Inflammatory macrophage treated with lipopolysaccharide for 1 hour (primary cell): ENCODE measurements at regions not wholly inside any gene's neighbourhood (a gene's known extent, or its start where the extent isn't known, plus 50 kb on each side); places are given as distances from the start of the nearest gene placed in this dataset.
A peak's percentile ranks its signal among the peaks of the same experiment; 100 is the strongest.

Source experiments
- DNase-seq, 2 donors: peaks; one replicate each; pipeline ENCODE4 v3.0.0-alpha.2; 2020 to 2022

DNA sequence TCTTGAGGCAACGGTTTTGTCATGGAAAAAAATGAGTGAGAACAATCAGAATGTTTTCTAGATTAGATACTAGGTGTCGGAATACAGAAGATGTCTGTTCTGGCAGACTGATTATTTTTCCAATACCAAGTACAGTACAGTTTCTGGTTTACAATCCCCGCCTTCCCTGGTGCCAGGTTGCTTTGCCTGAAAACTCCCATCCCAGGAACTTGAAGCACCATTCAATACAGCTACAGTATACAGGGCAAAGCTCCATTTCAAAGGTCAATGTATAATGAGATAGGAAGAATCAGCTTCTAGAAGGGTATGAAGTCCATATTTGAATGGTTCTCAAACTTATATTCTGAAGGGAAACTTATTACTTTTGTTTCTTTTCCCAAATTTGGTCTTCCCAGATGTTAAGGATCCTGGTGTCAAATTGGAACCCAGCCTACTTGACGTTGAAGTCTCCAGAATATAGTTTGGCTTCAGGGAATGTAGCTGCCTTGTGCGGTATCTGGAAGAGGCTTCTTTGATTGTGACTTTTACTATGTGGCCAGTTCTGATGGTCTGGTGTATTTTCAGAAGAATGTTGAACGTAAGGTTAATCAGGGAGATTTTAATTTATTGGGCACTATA, 238.0 kb upstream of the ATP2B1 start:
- DNase-seq, result no peak

DNA sequence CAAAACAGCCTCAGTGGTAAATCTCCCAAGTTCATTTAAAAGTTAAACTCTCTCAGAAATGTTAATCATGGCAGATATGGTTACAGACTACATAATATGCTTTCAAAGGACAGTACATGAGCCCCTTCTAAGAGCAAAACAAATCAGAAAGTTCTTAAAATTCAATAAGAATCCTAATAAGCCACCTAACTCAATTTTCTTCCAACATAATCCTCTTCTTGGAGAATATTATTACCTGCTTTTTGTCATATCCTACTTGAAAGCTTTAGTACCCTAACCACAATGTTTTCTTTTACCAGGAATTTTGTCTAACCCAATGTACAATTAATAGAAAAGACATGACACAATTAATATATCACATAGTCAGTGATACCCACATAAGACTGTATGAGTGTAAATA, 236.5 kb upstream of the ATP2B1 start:
- DNase-seq, result no peak

DNA sequence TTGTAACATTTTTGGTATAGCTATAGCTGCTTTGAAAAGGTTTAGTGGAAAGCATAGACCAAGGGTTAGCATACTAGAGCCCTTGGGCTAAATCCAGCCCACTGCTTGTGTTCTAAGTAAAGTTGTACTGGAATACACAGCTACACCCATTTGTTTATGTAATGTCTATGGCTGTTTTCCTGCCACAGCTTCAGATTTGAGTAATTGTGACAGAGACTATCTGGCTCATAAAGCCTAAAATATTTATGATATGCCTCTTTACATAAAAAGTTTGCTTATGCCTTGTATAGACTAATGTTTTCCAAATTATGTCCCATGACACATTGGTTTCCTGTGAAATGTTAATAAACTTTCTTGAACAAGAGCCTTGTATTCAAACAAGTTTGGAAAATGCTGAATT, 234.8 kb upstream of the ATP2B1 start:
- DNase-seq, result no peak

DNA sequence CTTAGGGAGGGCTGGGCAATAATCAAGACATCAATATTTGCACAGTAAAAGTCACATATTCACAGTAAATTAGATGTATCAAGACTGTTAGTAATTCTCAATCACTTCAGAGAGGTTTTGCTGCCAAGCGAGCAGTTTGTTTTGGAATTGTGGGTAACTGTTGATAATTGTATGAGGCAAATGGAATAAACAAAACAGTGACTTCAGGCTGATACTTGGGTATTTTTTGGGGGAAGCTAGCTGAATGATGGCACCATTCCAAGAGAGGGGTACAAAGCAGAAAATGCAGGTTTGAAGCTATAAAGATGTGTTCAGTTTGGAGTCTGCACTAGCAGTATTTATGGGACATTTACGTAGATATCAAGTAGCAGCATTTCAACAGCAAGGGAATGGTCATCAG, 232.8 kb upstream of the ATP2B1 start:
- no peak for DNase-seq

DNA sequence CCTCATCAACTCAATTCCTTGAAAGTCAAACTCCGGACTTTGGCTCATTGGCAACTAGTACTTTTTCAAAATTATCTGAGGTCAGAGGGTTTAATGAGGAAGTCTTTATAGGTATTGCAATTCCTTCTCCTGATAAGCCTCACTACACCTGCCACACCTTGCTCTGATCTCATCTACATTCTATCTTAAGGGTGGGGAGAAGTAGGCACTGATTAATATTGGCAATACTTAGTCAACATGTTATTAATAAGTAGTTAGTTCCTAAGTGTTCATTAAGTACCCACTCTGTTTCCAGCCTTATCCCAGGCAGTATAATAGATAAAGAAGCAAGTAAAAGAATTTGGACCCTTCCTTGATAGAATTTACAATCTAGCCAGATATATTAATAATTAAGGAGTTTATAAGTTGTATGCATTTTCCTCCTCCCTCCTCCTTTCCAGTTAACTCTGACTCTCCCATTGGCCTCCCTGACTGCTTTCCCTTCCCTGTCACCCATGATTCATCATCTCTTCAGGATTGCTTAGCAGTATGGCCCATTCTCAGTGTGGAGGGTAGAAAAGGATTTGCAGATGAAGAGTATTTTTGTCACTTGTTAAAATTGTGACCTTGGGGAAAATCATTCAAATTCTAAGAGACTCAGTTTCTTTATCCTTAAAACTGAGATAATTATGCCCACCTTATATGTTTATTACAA, 231.0 kb upstream of the ATP2B1 start:
- DNase-seq, result no peak

DNA sequence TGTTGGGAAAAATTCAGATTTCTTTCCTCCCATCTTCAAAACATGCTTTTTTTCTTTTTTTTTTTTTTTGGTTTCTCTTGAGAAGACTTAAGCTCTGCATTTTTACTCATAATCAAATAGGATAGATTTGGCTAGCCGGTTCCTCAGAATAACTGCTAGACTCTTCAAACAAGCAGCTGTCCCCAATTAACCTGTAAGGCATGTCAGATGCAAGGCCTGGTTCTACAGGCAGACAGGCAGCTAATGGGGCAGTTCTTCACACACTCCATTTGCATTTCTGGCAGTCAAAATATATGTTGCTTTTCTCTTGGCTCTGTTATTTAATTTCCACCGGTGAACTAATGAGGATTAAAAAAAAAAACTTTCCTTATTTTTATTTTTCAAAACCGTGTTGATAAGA, 228.0 kb upstream of the ATP2B1 start:
- no peak for DNase-seq

DNA sequence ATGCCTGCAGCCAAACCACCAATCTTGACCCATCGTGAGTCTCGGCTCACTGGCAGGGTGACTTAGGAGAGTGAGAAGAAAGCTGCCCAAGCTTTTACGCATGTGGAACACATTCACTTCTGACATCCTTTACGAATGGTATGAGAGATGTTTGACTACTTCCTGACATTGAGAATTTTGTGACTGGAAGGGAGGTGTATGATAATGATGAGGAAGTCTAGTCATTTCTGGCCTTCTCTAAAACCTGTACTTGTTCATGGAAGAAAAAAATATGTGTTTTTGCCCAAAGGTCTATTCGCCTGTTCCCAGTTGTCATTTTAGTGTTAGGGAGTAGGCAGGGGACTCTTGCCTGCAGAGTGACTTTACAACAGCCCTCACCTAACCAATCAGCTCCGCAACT, 227.2 kb upstream of the ATP2B1 start:
- DNase-seq, result no peak

DNA sequence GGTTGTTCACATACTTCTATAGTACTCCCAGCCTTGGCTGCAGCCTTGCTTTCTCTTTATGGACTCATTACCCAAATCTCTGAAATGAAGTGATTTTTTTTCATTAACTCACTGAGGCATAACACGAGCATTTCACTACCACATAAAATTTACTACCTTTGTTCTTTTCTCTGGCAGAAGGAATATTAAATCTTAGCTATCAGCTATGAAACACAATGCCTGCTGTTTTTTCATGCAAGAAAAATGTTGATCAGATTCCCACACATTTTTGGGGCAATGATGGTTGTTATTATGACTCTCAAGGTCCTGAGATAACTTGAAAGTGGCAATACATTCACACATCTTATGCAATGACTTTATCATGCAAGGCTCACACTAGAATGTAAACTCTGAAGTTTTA, 225.3 kb upstream of the ATP2B1 start:
- DNase-seq, result no peak

DNA sequence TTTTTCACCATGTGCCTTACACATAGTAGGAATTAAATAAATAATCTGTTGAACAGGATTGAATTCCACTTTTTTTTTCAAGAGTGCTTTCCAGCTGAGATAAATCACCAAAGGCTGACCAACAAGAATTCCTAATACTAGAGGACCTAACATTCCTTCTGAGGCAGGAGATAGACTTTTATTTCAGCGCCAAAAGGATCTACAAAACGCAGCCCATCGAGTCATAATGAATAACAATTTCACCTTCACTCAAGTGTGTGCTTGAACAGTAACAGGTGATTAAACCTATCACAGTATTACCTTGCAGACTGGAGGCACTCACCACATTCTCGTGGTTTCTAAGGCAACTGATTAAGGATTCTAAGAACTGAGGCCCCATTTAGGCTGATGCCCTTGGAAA, 224.3 kb upstream of the ATP2B1 start:
- DNase-seq, result no peak

DNA sequence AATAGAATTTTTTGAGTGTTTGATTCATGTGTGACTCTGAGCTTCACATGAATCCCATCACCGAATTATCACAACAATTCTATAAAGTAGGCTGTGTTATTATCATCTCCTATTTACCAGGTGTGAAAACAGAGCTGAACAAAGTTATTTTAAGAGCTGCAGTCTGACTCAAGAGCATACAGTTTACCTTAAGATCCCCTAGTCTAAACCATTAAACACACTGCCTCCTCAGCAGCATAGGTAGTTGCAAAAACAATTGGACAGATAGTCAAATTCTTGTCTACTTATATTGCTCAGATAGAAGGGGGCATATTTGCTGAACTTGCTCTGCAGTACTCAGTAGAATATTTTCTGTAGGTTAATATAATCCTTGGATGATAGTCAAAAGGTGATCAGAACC, 219.8 kb upstream of the ATP2B1 start:
- DNase-seq, result no peak

DNA sequence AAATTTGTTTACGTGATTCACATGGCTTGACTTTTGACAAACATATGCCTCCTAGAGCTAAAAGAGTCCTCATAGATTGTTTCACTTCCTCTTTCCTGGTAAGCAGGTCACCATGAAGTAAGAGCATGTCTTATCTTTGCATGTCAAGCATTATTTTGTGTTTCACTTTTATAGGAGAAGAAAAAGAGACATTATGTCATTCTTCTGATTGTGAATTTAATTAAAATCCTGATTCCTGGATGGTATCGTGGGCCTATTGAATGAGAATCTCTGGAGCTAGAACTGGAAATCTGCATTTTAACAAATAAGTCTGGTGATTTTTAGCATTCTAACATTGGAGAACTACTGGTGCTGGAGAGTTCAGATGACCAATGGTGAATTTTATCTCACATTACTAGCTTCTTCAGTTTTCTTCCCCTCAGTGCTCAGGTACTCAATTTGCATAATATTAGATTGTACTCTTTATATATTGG, 218.6 kb upstream of the ATP2B1 start:
- DNase-seq, result peak; percentile 67 to 91

DNA sequence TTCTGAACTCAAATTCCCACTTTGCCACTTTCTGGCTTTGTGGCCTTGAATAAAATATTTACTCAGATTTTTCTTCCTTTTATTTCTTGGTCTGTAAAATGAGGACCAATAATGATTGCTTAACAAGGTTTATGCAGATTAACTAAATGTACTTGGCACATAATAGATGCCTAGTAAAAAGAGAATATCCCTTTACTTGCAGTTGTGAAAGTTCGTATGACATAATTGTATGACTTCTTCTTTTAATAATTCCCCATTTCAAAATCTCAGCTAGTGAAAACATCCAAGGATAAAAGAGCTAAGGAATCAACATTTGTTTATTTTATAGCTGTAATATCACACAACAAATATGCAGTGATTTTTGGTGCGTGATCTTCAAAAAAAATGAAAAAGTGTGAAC, 215.6 kb upstream of the ATP2B1 start:
- DNase-seq, result peak; percentile 84 to 87

DNA sequence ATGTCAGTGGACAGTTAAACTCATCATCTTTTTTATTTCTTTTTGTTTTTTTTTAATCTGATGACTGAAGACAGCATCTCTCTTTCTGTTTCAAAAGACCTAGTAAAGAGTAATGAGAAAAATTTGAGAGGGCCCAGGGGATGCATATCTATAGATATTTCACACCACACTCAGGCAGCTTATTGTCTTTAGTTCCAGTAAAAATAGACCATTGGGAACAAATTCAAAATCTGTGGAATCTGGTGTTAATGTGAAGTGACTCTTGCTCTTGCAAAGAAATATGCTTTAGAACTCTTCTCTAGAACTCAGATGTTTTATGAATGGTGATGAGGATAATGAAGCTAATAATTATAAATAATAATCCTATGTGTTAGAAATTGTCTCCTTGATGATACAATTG, 214.5 kb upstream of the ATP2B1 start:
- DNase-seq, result no peak

DNA sequence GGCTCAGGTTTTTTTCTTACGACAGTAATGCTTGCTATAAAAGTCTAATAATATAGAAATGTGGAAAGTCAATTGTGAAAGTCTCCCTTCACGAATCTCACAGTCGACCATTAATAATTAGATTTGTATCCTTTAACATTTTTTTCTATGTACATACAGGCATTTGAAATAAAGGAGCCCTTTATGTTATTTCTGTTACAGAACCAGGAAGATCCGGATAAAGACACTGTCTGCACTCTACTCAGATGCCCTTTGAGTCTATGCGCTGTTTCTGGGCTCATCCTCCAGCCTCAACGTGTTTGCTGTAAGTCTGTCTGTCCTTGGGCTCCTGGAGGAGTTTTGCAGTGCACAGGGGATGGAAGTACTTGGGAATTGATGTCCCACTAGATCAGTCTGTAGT, 212.2 kb upstream of the ATP2B1 start:
- no peak for DNase-seq

DNA sequence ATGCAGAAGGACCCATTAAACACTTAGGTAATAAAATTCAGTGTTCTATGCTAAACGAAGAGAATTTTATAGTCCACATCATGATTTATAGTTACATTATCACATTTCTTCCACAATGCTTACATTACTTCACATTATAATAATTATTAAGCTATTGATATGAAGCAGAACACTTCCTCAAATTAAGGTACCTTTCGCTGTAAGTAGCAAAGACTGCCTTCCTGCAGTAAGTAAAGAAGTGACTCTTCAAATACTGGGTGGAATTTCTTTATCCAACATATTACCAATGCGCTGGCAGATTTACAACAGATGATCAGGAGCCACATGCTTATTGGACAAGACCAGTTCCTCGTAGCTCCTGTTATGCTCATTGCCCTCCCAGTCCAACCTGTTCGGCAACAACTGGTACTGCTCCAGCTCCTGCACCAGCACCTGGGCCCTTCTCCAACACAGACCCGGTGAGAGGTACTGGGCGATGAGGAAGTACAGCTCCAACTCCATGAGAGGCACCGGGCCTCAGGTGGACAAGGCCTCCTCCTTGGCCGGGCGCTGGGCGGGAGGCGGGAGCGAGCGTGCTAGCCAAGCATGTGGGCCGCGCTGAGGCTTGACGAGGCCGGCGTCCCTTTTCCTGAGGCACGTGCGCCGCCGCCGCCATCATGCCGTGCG, 210.7 kb upstream of the ATP2B1 start:
- DNase-seq, result no peak

DNA sequence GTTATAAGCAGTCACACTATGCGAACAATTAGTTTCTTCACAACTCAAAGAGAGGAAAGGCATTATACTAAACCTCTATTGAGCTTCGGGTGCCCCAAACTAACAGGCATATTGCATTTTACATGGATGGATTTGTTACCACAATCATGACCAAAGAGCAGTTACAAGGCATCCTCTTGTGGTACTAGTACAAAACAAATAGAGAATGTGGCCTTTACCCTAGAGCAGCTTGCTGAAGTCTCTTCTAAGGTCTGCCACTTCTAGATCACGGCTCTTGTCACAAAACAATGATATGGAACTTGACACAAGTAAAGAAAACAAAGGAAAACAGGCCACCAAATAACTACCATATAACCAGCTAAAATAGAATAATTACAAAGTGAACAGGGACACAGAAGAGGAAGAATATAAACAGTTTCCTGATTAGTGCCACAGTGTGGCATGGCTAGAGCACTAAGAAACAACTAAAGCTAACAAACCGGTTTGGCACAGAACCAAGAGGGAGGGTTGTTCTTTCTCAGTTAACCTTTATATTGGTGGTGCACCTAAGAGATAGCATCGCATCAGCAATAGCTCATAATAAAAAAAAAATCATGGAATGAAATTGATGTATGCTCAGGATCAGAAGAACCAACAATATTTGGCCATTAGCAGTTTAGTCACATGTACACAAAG, 209.7 kb upstream of the ATP2B1 start:
- no peak for DNase-seq

DNA sequence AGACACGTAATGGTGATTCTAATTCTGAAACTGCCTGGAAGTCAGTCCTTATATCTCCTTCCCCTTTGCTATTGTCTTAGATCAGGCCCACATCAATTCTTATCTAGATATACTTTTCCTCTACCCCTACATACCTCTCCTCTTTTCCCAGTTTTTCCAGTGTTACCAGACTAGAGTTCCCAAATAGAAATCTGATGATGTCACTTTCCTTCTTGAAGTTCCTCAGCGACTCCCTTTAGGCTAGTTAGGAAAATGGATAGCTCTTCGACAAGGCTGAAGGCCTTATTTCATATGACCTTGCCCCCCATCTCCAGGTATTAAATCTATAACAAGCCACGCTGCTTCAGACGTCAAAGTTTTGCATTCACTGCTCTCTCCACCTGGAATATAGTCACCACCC, 201.1 kb upstream of the ATP2B1 start:
- DNase-seq, result no peak

DNA sequence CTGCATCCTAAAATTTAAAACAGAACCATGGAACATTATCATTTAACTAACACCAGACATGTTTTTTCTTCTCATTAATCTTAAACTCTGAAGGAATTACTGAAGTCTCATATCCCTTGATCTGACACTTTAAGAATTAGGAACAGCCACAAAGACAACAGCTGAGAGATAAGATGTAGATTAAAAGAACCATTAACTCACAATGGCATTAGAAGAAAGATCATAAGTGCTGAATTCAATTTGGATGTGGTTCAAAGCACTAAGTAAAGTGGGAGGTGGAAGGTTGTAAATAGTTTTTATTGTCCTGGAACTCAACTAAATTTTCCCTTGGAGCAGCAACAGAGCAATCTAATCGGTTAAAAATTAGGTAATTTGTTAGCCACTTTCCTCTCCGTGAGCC, 199.0 kb upstream of the ATP2B1 start:
- no peak for DNase-seq

DNA sequence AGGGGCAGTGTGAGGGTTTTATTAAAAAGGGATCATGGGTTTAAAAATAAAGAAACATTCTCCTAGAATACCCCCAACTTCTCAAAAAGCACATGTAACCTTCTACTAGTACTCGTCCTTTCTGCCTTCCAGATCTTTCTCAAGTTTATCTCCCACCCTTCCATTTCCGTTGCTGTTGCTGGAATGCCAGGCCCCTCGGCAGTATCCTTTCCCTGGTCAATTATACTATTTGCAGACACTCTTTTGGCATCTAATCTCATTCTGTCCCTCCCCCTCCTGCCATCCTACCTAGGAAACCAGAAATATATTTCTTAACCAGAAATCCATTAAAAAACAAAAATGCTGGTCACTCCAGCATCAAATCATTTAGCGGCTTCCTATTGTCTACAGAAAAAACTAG, 198.2 kb upstream of the ATP2B1 start:
- DNase-seq, result no peak

DNA sequence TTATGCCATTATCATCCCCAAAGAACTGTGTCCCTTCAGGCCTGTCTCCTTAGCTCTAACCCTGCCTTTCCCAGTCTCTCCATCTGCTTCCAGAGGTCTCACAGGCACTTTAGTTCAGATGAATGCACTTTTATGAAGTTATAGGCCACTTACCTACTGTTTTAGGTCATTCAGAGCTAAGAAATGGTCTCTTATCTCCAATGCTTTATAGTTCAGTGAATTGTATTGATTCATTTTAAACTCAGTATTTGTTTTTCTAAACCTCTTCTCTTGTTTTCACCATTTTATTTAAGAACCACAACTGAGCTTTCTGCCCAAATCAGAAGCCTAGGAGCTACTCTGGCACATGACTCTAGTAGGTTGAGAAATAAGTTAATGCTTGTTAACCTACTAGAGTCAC, 197.5 kb upstream of the ATP2B1 start:
- DNase-seq, result no peak

DNA sequence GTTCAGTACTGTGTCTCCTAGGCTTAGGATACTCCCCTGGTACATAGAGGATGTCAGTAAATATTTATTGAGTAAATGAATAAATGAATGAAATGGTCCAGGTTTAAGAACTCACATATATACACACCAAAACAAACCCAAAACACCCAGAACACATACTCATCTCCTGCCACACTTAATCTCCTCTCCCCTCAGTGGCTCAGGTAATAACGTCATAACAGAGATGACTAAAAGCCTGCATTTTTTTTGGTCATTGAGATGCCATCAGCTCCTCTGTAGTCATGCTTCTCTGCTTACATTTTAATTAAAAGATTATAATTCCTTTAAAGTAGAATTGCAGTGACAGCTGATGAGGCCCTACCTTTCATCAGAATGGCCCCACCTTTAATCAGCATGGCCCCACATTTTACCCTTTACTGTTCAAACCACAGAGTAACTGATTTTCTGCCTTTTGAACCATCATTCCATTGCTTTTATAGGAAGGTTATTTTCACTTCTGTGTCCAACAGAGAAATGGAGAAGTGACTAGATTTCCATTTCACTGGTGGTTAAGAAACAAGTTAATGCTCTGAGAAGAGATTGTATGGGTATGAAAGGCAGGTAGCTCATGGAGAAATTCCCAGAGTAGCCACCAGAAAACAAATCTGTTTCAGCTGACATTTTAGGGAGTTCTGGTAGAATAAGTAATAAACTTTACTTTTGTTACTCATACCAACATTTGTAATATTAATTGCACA, 193.4 kb upstream of the ATP2B1 start:
- peak in 1 of 2 donors; percentile 10 for DNase-seq

DNA sequence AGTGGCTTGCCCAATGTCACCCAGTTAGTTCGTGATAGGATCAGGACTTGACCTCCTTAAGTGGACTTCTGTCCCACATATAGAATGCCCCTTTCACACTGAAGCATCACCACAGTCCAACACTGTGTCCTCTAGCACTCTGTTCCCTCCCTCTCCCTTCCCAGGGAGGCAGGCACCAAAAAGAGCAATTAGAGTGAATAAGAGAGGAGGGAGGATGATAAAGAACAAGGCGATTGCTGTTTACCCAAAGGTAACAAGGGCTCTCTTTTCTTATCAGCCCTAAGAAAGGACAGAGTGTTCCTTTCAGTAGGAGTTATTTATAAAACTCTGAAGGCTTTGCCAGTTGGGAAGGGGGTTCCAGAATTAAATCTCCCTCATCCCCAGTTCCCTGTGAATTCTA, 192.7 kb upstream of the ATP2B1 start:
- no peak for DNase-seq

DNA sequence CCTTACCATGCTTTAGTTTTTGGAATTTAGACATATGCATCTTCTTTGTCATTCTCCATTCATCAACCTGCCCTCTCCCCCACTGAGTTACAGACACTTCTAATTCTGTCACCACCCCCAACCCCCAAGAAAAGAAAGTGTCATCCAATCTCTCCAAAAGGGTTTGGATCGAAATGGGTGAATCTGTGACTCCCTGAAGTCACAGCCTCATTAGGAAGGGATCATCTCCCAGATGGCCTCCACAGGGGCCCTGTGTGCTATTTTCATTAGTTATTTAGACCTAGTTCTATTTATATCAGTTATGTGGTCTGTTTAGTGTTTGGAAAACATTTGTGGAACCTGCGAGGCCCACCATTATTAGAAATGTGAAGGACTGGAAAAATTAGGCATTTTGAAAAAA, 191.0 kb upstream of the ATP2B1 start:
- no peak for DNase-seq
